Neuronal stem cell (in vitro differentiated cells): ENCODE measurements at regions not wholly inside any gene's neighbourhood (a gene's known extent, or its start where the extent isn't known, plus 50 kb on each side); places are given as distances from the start of the nearest gene placed in this dataset.
A peak's percentile ranks its signal among the peaks of the same experiment; 100 is the strongest.

Experiments
- DNase-seq: peaks from one replicate; pipeline ENCODE4 v3.0.0-alpha.2; 2013; ENCODE audit warnings: low spot score
- H2AFZ ChIP-seq: one replicate; pipeline ENCODE4 v1.6.1; 2013; ENCODE audit warnings: mild to moderate bottlenecking, low read length, inconsistent platforms
- H2AK5ac ChIP-seq: 2 replicates; pipeline ENCODE4 v1.6.1; 2013; ENCODE audit warnings: low read depth, mild to moderate bottlenecking, inconsistent platforms, low read length, moderate library complexity, mixed read lengths
- H2BK120ac ChIP-seq: 2 replicates; pipeline ENCODE4 v1.6.1; 2013; ENCODE audit warnings: low read depth, mild to moderate bottlenecking, inconsistent platforms, low read length, moderate library complexity, mixed read lengths
- H2BK12ac ChIP-seq: one replicate; pipeline ENCODE4 v1.6.1; 2013; ENCODE audit warnings: low read length, inconsistent platforms
- H2BK15ac ChIP-seq: 2 replicates; pipeline ENCODE4 v1.6.1; 2013; ENCODE audit warnings: mild to moderate bottlenecking, low read length, inconsistent platforms, mixed read lengths
- H2BK5ac ChIP-seq: one replicate; pipeline ENCODE4 v1.6.1; 2013; ENCODE audit warnings: inconsistent platforms, mild to moderate bottlenecking, low read length, moderate library complexity
- H3K14ac ChIP-seq: one replicate; pipeline ENCODE4 v1.6.1; 2013; ENCODE audit warnings: low read length, inconsistent platforms
- H3K18ac ChIP-seq: 2 replicates; pipeline ENCODE4 v1.6.1; 2013; ENCODE audit warnings: low read length, inconsistent platforms
- H3K23ac ChIP-seq: 2 replicates; pipeline ENCODE4 v1.6.1; 2013; ENCODE audit warnings: low read depth, mild to moderate bottlenecking, mixed read lengths, low read length, inconsistent platforms; ENCODE audit not compliant: poor library complexity
- H3K27ac ChIP-seq: replicated peaks from 3 replicates; pipeline ENCODE4 v1.5.1; 2013; ENCODE audit warnings: low read length, inconsistent platforms
- H3K27me3 ChIP-seq, 3 experiments: 2 replicates each; pipeline ENCODE4 v1.6.1; 2013; ENCODE audit warnings: low read length in 3 of 3, mild to moderate bottlenecking in 2 of 3, inconsistent platforms in 1 of 3, low read depth in 1 of 3, mixed read lengths in 1 of 3, moderate library complexity in 1 of 3; ENCODE audit not compliant: control insufficient read depth in 3 of 3, insufficient read depth in 3 of 3
- H3K36me3 ChIP-seq, 2 donors: replicated peaks in 1 of 2; 2 replicates each; pipeline ENCODE4 v1.6.1; 2013; ENCODE audit warnings: low read length in 2 of 2; ENCODE audit not compliant: control insufficient read depth in 2 of 2, insufficient read depth in 2 of 2
- H3K4ac ChIP-seq: 2 replicates; pipeline ENCODE4 v1.6.1; 2013; ENCODE audit warnings: inconsistent platforms, mild to moderate bottlenecking, low read length, moderate library complexity
- H3K4me1 ChIP-seq, 2 donors: 1 replicate in 1 of 2; 2 replicates in 1 of 2; pipeline ENCODE4 v1.6.1; 2013; ENCODE audit warnings: low read length in 2 of 2, low read depth in 1 of 2; ENCODE audit not compliant: control insufficient read depth in 2 of 2, insufficient read depth in 1 of 2
- H3K4me2 ChIP-seq: one replicate; pipeline ENCODE4 v1.6.1; 2013; ENCODE audit warnings: mild to moderate bottlenecking, low read length, inconsistent platforms; ENCODE audit not compliant: insufficient read depth, poor library complexity, severe bottlenecking
- H3K4me3 ChIP-seq, 2 donors: 2 replicates each; pipeline ENCODE4 v1.5.1; 2013; ENCODE audit warnings: low read length in 2 of 2, mild to moderate bottlenecking in 2 of 2, inconsistent platforms in 1 of 2, moderate library complexity in 1 of 2
- H3K79me1 ChIP-seq: one replicate; pipeline ENCODE4 v1.6.1; 2013; ENCODE audit warnings: low read depth, mild to moderate bottlenecking, inconsistent platforms, low read length, moderate library complexity
- H3K9ac ChIP-seq: one replicate; pipeline ENCODE4 v1.6.1; 2013; ENCODE audit warnings: mild to moderate bottlenecking, low read depth, low read length, inconsistent platforms; ENCODE audit not compliant: poor library complexity
- H3K9me3 ChIP-seq, 2 donors: replicated peaks in 1 of 2; 2 replicates each; pipeline versions ENCODE3 to v1.6.1; 2013; ENCODE audit warnings: low read length in 2 of 2, mild to moderate bottlenecking in 2 of 2, inconsistent platforms in 1 of 2, low read depth in 1 of 2, mixed read lengths in 1 of 2, moderate library complexity in 1 of 2; ENCODE audit not compliant: control insufficient read depth in 2 of 2, insufficient read depth in 1 of 2
- H4K8ac ChIP-seq: one replicate; pipeline ENCODE4 v1.6.1; 2013; ENCODE audit warnings: low read depth, mild to moderate bottlenecking, inconsistent platforms, low read length, moderate library complexity
- H4K91ac ChIP-seq: one replicate; pipeline ENCODE4 v1.6.1; 2013; ENCODE audit warnings: low read length, low read depth, mild to moderate bottlenecking, inconsistent platforms; ENCODE audit not compliant: poor library complexity
- WGBS, 2 donors: extraction: QIAGEN DNeasy Blood & Tissue Kit; methylation state at CpG; one replicate each; pipeline ENCODE4 v1.1.7; 2013; ENCODE audit warnings: missing lambda C conversion rate in 2 of 2, mixed read lengths in 1 of 2; ENCODE audit not compliant: insufficient read length in 2 of 2, insufficient replicate concordance in 1 of 2; ENCODE audit errors: extremely low coverage in 2 of 2; 5-methylcytosine and 5-hydroxymethylcytosine counted together

DNA sequence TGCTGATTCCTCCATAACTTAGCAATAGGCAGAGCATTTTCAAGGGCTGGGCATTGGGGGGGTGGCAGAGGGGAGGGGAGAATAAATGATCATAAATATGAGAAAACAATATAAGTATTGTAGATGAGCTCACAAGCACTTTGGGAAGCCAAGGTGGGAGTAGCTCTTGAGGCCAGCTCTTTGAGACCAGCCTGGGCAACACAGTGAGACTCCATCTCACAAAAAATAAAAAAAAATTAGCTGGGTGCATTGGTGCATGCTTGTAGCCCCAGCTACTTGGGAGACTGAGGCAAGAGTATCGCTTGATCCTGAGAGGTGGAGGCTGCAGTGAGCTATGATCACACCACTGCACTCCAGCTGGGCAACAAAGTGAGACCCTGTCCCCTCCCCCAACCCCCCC lies 75.9 kb downstream of the MYCN start:
- Histone ChIP-seq H3K79me1 (no peaks in the 10 kb centered on the region), H3K9ac (no peak overlapping the region), H2BK120ac (no peak overlapping the region), H2BK12ac (no peak overlapping the region), H3K14ac (no peak overlapping the region), H3K36me3 (no peaks in the 10 kb centered on the region), H4K8ac (no peak overlapping the region), H3K4ac (no peak overlapping the region), H2BK5ac (no peak overlapping the region), H3K18ac (no peak overlapping the region), H3K4me1 (peaks cover 17% of the 10 kb centered on the region in 2 donors), H4K91ac (no peak overlapping the region), H2AK5ac (no peak overlapping the region), H3K4me2 (no peak overlapping the region), H3K23ac (no peak overlapping the region), H2AFZ (no peak overlapping the region), H2BK15ac (no peak overlapping the region), H3K27ac (no peak overlapping the region), H3K4me3 (no peak overlapping the region), H3K27me3 (no peaks in the 10 kb centered on the region), H3K9me3 (no peaks in the 10 kb centered on the region)
- WGBS, 2 donors, result no CpG with 5 or more reads among the region's 1 CpG
- DNase-seq, result no peak

- H4K91ac ChIP-seq, result no peak overlapping the region
- no peak overlapping the region for H2BK5ac ChIP-seq
- H2BK120ac ChIP-seq, result no peak overlapping the region
Observed at GRCh38 chr2:16015903-16016265, 75.5 kb downstream of the MYCN start.

DNA sequence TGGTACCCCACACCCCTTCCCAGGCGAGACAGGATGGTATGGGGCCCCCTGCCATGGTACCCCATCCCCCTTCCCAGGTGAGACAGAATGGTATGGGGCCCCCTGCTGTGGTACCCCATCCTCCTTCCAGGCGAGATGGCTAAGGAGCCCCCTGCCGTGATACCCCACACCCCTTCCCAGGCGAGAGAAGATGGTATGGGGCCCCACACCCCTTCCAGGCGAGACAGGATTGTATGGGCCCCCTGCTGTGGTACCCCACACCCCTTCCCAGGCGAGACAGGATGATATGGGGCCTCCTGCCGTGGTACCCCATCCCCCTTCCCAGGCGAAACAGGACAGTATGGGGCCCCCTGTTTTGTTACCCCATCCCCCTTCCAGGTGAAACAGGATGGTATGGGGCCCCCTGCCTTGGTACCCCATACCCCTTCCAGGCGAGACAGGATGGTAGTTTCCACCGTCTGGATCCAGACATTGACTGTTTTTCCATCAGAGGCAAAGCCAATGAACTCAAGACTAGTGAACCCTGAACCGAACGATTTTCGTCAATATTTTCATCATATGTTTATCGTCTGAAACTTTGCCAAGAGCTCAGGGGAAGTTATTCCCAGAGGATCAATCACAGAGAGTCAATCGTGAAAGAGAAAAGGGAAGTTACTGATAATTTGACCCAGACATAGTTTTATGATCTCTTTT lies 75.0 kb downstream of the MYCN start:
- Histone ChIP-seq H3K4me2 (no peak overlapping the region), H4K8ac (no peak overlapping the region), H2AFZ (no peak overlapping the region), H3K27me3 (no peaks in the 10 kb centered on the region), H2BK5ac (no peak overlapping the region), H2BK15ac (peak overlapping the region; percentile 7), H4K91ac (no peak overlapping the region), H2BK120ac (no peak overlapping the region), H3K27ac (no peak overlapping the region), H2BK12ac (no peak overlapping the region), H3K4ac (no peak overlapping the region), H3K4me3 (no peak overlapping the region), H3K79me1 (no peaks in the 10 kb centered on the region), H3K9me3 (no peaks in the 10 kb centered on the region), H3K18ac (peak overlapping the region; percentile 60), H3K9ac (no peak overlapping the region), H3K23ac (no peak overlapping the region), H3K36me3 (no peaks in the 10 kb centered on the region), H3K4me1 (peaks cover 17% of the 10 kb centered on the region in 2 donors), H3K14ac (peak overlapping the region; percentile 3), H2AK5ac (peak overlapping the region; percentile 64)
- WGBS, 2 donors, result no CpG with 5 or more reads among the region's 15 CpGs
- no peak for DNase-seq

More at GRCh38 chr2:16015903-16016265, 75.5 kb downstream of the MYCN start:
- H4K8ac ChIP-seq, result no peak overlapping the region
- no peak overlapping the region for H3K4ac ChIP-seq
- no peaks in the 10 kb centered on the region for H3K27me3 ChIP-seq
- H3K79me1 ChIP-seq, result no peaks in the 10 kb centered on the region
- no peak overlapping the region for H3K23ac ChIP-seq
- no peaks in the 10 kb centered on the region for H3K9me3 ChIP-seq
- DNase-seq, result no peak
- no peak overlapping the region for H3K14ac ChIP-seq
- H3K9ac ChIP-seq, result no peak overlapping the region
- no peaks in the 10 kb centered on the region for H3K36me3 ChIP-seq
- no peak overlapping the region for H3K27ac ChIP-seq
- H3K4me2 ChIP-seq, result no peak overlapping the region
- H2BK12ac ChIP-seq, result no peak overlapping the region
- no peak overlapping the region for H2AK5ac ChIP-seq
- H3K4me1 ChIP-seq, result peaks cover 17% of the 10 kb centered on the region in 2 donors
- H2AFZ ChIP-seq, result no peak overlapping the region
- WGBS, 2 donors, result no CpG with 5 or more reads among the region's 2 CpGs
- H2BK15ac ChIP-seq, result no peak overlapping the region
- no peak overlapping the region for H3K18ac ChIP-seq
- no peak overlapping the region for H3K4me3 ChIP-seq

DNA sequence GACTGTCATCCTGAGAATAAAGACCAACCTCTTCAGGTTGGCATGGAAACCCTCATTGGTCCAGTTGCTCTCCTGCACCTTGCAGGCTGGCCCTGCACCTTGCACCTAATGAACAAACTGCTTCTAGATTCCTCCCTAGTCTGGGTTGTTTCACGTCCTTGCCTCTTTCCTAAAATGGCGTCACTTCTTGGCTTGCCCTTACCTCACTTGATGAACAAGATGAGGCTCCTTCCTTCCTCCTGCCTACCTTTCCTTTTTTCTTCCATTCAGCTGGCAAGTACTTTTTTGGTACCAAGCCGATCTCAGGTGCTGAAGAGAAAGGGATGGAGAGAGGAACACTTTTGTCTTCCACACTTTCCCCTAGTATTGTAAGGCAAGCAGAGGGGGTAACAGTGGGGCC lies 74.5 kb downstream of the MYCN start:
- H3K9me3 ChIP-seq, result no peaks in the 10 kb centered on the region
- H3K14ac ChIP-seq, result no peak overlapping the region
- H2BK12ac ChIP-seq, result no peak overlapping the region
- H3K9ac ChIP-seq, result no peak overlapping the region
- no peak for DNase-seq
- no peak overlapping the region for H3K4me2 ChIP-seq
- H2AFZ ChIP-seq, result no peak overlapping the region
- peaks cover 16 to 17% of the 10 kb centered on the region in 2 donors for H3K4me1 ChIP-seq
- no peaks in the 10 kb centered on the region for H3K79me1 ChIP-seq
- H3K4ac ChIP-seq, result no peak overlapping the region
- WGBS, 2 donors, result no CpG with 5 or more reads among the region's 3 CpGs
- H2BK5ac ChIP-seq, result no peak overlapping the region
- H3K18ac ChIP-seq, result no peak overlapping the region
- H3K4me3 ChIP-seq, result no peak overlapping the region
- no peaks in the 10 kb centered on the region for H3K36me3 ChIP-seq
- no peak overlapping the region for H4K8ac ChIP-seq
- H2BK15ac ChIP-seq, result peak overlapping the region; percentile 1
- peak overlapping the region; percentile 64 for H2AK5ac ChIP-seq
- H4K91ac ChIP-seq, result no peak overlapping the region
- H3K23ac ChIP-seq, result no peak overlapping the region
- H2BK120ac ChIP-seq, result no peak overlapping the region
- no peaks in the 10 kb centered on the region for H3K27me3 ChIP-seq
- no peak overlapping the region for H3K27ac ChIP-seq
